ENCODE measurements at regions not wholly inside any gene's neighbourhood (a gene's known extent, or its start where the extent isn't known, plus 50 kb on each side); places are given as distances from the start of the nearest gene placed in this dataset.

GRCh38 chr20:48175261-48175660, 390.0 kb upstream of the SULF2 start:
- Histone ChIP-seq H3K4me3 (ENCODE audit: low read length in 3 of 3) (no peak overlapping the region), H3K9ac (ENCODE audit: low read length in 3 of 3) (no peak overlapping the region), H3K27ac (ENCODE audit: low read depth in 2 of 2, low read length in 2 of 2) (no peak overlapping the region), H3K36me3 (ENCODE audit: control insufficient read depth in 2 of 3, insufficient read depth in 3 of 3, low read length in 3 of 3) (no peaks in the 10 kb centered on the region), H3K27me3 (ENCODE audit: control insufficient read depth, insufficient read depth, low read length) (no peaks in the 10 kb centered on the region), H3K9me3 (ENCODE audit: control insufficient read depth in 2 of 3, insufficient read depth in 1 of 3, low read length in 3 of 3) (no peaks in the 10 kb centered on the region), H3K4me1 (ENCODE audit: control insufficient read depth in 2 of 3, insufficient read depth in 2 of 3, low read depth in 1 of 3, low read length in 3 of 3) (no peaks in the 10 kb centered on the region)
- FAIRE-seq, result no peak
- intact Hi-C loops (cut with DNase I), result no loop called here
- DNase-seq, result no peak
- TF ChIP-seq, protein P1, sequence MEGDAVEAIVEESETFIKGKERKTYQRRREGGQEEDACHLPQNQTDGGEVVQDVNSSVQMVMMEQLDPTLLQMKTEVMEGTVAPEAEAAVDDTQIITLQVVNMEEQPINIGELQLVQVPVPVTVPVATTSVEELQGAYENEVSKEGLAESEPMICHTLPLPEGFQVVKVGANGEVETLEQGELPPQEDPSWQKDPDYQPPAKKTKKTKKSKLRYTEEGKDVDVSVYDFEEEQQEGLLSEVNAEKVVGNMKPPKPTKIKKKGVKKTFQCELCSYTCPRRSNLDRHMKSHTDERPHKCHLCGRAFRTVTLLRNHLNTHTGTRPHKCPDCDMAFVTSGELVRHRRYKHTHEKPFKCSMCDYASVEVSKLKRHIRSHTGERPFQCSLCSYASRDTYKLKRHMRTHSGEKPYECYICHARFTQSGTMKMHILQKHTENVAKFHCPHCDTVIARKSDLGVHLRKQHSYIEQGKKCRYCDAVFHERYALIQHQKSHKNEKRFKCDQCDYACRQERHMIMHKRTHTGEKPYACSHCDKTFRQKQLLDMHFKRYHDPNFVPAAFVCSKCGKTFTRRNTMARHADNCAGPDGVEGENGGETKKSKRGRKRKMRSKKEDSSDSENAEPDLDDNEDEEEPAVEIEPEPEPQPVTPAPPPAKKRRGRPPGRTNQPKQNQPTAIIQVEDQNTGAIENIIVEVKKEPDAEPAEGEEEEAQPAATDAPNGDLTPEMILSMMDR (IDR thresholded peaks at IDR 0.05; ENCODE audit: borderline replicate concordance, extremely low read depth, insufficient read depth), result no peak

DNA sequence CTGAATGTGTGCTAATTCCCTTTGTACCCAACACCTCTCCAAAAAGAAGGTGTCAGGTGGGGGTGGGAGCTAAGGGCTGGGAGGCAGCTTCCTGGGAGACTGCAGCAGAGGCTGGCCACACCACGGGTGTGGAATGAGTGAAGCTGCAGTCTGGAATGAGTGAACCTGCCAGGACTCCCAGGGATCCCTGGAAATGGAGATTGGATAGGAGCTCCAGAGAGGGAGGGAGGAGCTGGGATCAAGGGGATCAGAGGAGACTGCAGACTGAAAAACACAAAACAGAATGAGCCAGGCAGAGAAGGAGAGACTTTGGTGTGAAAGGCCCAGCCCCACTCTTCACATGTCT, 387.0 kb upstream of the SULF2 start:
- no peak for FAIRE-seq

DNA sequence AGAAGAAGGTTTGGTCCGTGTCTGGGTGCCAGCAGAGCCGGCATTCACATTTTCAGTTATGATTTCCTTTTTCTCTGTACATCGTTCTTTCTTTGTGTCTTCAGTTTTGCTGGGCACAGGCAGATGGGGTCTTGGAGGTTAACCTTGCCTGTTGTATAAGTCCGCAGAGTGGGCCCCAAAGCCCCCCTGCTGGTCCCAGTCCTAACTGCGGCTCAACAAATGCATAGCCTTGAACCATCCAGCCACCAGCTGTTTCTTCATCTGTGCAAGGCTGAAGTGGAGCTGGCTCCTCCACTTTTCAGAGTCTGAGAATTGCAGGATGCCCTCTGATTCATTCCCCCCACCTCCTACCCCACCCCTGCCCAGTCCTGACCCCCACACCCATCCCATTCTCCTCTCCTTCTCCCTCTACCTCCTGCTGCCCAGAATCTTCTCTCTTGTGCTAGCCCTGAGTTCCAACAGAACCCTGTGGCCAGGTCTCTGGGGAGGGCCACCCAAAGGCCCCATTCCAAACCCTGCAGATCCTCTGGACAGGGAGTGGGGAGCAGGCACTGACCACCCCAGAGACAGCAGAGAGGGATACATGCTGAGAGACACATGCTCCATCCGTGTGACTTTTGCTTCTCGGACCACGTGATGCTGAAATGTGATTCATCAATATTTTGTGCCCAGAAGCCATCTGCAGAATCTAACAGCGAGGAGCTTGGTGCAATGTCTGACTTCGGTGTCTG, 386.5 kb upstream of the SULF2 start:
- no peak overlapping the region for H3K27ac ChIP-seq (ENCODE audit: low read depth in 2 of 2, low read length in 2 of 2)
- TF ChIP-seq, protein P1 (IDR thresholded peaks at IDR 0.05; ENCODE audit: borderline replicate concordance, extremely low read depth, insufficient read depth), result no peak
- no peak overlapping the region for H3K4me3 ChIP-seq (ENCODE audit: low read length in 3 of 3)
- no peaks in the 10 kb centered on the region for H3K9me3 ChIP-seq (ENCODE audit: control insufficient read depth in 2 of 3, insufficient read depth in 1 of 3, low read length in 3 of 3)
- DNase-seq (no peak), FAIRE-seq (no peak)
- no peaks in the 10 kb centered on the region for H3K36me3 ChIP-seq (ENCODE audit: control insufficient read depth in 2 of 3, insufficient read depth in 3 of 3, low read length in 3 of 3)
- no peaks in the 10 kb centered on the region for H3K27me3 ChIP-seq (ENCODE audit: control insufficient read depth, insufficient read depth, low read length)
- no peaks in the 10 kb centered on the region for H3K4me1 ChIP-seq (ENCODE audit: control insufficient read depth in 2 of 3, insufficient read depth in 2 of 3, low read depth in 1 of 3, low read length in 3 of 3)
- H3K9ac ChIP-seq (ENCODE audit: low read length in 3 of 3), result no peak overlapping the region
- intact Hi-C loops (cut with DNase I), result no loop called here

More for the DNA sequence above, 387.0 kb upstream of the SULF2 start:
- Histone ChIP-seq H3K27ac (ENCODE audit: low read depth in 2 of 2, low read length in 2 of 2) (no peak overlapping the region), H3K4me3 (ENCODE audit: low read length in 3 of 3) (no peak overlapping the region), H3K4me1 (ENCODE audit: control insufficient read depth in 2 of 3, insufficient read depth in 2 of 3, low read depth in 1 of 3, low read length in 3 of 3) (no peaks in the 10 kb centered on the region), H3K27me3 (ENCODE audit: control insufficient read depth, insufficient read depth, low read length) (no peaks in the 10 kb centered on the region), H3K36me3 (ENCODE audit: control insufficient read depth in 2 of 3, insufficient read depth in 3 of 3, low read length in 3 of 3) (no peaks in the 10 kb centered on the region), H3K9ac (ENCODE audit: low read length in 3 of 3) (no peak overlapping the region), H3K9me3 (ENCODE audit: control insufficient read depth in 2 of 3, insufficient read depth in 1 of 3, low read length in 3 of 3) (no peaks in the 10 kb centered on the region)
- TF ChIP-seq, protein P1 (IDR thresholded peaks at IDR 0.05; ENCODE audit: borderline replicate concordance, extremely low read depth, insufficient read depth), result no peak
- intact Hi-C loops (cut with DNase I), result no loop called here
- DNase-seq, result no peak

DNA sequence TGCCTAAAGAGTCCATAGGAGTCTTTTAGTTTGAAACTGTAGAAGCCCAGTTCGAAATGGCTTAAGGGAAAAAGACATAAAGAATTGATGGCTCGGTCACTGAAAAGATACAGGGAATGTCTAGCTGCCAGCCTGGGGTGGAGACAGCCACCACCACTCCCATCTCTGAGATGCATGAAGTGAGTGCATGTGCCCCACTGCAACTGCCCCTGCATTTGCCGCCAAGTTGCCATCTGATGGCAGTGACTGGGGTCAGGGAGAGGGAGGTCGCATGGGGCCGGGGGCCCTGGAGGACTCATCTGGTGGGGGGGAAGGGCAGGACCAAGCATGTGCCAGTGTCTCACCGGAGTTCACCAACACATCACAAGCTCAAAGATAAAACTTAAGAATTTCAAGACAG, 385.8 kb upstream of the SULF2 start:
- no peaks in the 10 kb centered on the region for H3K36me3 ChIP-seq (ENCODE audit: control insufficient read depth in 2 of 3, insufficient read depth in 3 of 3, low read length in 3 of 3)
- no peak overlapping the region for H3K4me3 ChIP-seq (ENCODE audit: low read length in 3 of 3)
- H3K27ac ChIP-seq (ENCODE audit: low read depth in 2 of 2, low read length in 2 of 2), result no peak overlapping the region
- intact Hi-C loops (cut with DNase I), result no loop called here
- no peaks in the 10 kb centered on the region for H3K27me3 ChIP-seq (ENCODE audit: control insufficient read depth, insufficient read depth, low read length)
- no peak for DNase-seq
- no peak overlapping the region for H3K9ac ChIP-seq (ENCODE audit: low read length in 3 of 3)
- no peak for FAIRE-seq
- TF ChIP-seq, protein P1 (IDR thresholded peaks at IDR 0.05; ENCODE audit: borderline replicate concordance, extremely low read depth, insufficient read depth), result no peak
- H3K4me1 ChIP-seq (ENCODE audit: control insufficient read depth in 2 of 3, insufficient read depth in 2 of 3, low read depth in 1 of 3, low read length in 3 of 3), result no peaks in the 10 kb centered on the region
- no peaks in the 10 kb centered on the region for H3K9me3 ChIP-seq (ENCODE audit: control insufficient read depth in 2 of 3, insufficient read depth in 1 of 3, low read length in 3 of 3)
